Tibial artery (tissue), 4 donors: ENCODE measurements at regions not wholly inside any gene's neighbourhood (a gene's known extent, or its start where the extent isn't known, plus 50 kb on each side); places are given as distances from the start of the nearest gene placed in this dataset.

ENCODE experiments used
- DNase-seq, 2 donors: peaks; one replicate each; pipeline ENCODE4 v3.0.0-alpha.2; 2019
- H3K27ac ChIP-seq, 2 donors: fragments of 200-600 bp; sonication (generic) in 1 of 2; 1 replicate in 1 of 2; 2 replicates in 1 of 2; pipeline ENCODE4 v1.5.1; 2018 to 2019; ENCODE audit warnings: mild to moderate bottlenecking in 1 of 2
- H3K27me3 ChIP-seq, 2 donors: fragments of 200-600 bp; sonication (generic) in 1 of 2; one replicate each; pipeline versions ENCODE4 v1.5.1 to v1.6.0; 2016 to 2019
- H3K36me3 ChIP-seq, 3 donors: fragments of 200-600 bp; sonication (generic) in 2 of 3; one replicate each; pipeline ENCODE4 v1.5.1; 2016 to 2019; ENCODE audit warnings: mild to moderate bottlenecking in 2 of 3
- H3K4me1 ChIP-seq, 4 donors: fragments of 200-600 bp; sonication (generic) in 2 of 4; 1 replicate in 3 of 4; 2 replicates in 1 of 4; pipeline ENCODE4 v1.5.1; 2016 to 2019
- H3K4me3 ChIP-seq, 2 donors: fragments of 200-600 bp; sonication (generic) in 1 of 2; 1 replicate in 1 of 2; 2 replicates in 1 of 2; pipeline ENCODE4 v1.5.1; 2018 to 2019; ENCODE audit warnings: mild to moderate bottlenecking in 2 of 2
- H3K9me3 ChIP-seq, 3 donors: fragments of 200-600 bp; sonication (generic) in 1 of 3; one replicate each; pipeline ENCODE4 v1.5.1; 2016 to 2019
- intact Hi-C: fragments of 100-400 bp; cut with DNase I; formaldehyde crosslinking; loops from one replicate; pipeline ENCODE4 v1.15.0; 2023; ENCODE audit warnings: low total_unique reads
- TF ChIP-seq, protein P1 (sequence below), 2 experiments: fragments of 200-600 bp in 1 of 2; fragments of 450-650 bp in 1 of 2; IDR thresholded peaks; one replicate each; pipeline ENCODE4 v1.5.1; 2017 to 2019; ENCODE audit warnings: antibody characterized with exemption in 2 of 2, mild to moderate bottlenecking in 1 of 2, moderate library complexity in 1 of 2

DNA sequence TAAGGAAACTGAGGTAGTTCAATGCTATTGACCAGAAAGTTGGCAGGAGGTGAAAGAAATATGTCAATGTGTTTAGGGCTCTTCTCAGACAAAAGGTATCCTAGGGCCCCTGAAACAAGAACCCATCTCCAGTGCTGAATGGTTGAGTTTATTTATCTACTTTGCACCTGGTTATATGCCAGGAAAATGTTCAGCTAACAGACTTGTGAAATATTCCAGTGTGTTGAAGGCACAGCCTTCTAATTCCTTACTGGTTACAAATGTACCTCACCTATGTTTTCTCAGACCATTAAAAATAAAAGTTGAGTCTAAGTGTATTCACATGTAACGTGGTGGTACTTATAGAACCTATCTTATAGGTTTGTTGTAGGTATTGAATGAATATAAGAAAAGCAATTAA is 511.7 kb upstream of the SEL1L start:
- intact Hi-C loops, result no loop called here
- DNase-seq, result no peak

DNA sequence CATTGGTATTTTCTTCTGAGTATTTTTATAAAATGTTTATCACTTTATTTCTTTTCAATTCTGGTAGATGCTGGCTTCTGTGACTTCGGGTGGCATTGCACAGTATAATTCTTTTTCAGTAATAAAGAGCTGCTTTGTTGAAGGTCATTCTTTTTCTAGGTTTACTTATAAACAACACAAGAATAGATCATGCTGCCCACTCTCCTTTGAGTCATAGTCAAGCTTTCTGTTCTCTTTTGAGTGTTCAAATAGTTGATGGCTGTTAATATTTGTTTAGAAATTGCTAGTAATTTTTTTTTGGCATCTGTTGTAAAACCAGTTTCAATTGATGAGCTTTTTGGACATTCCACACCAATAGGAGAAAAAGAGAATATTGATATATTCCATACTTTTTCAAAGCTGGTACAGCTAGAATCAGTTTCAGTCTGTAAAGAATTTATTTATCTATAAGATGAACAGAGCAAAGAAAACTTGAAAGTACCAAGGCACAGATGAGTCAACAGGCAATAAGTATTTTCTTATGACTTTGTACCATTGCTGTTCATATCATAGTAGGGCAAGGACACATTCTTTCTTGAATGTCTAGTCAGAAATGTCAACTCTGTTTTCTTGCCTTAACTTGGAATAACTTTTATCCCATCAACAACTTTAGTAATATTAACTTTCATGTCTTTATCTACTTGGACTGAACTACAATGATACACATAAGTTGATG is 513.0 kb upstream of the SEL1L start:
- no peak for DNase-seq
- Histone ChIP-seq H3K9me3 (no peaks in the 10 kb centered on the region), H3K4me3 (no peak overlapping the region), H3K4me1 (no peaks in the 10 kb centered on the region), H3K27me3 (no peaks in the 10 kb centered on the region), H3K36me3 (no peaks in the 10 kb centered on the region), H3K27ac (no peak overlapping the region)
- intact Hi-C loops, result no loop called here
- TF ChIP-seq, protein P1, sequence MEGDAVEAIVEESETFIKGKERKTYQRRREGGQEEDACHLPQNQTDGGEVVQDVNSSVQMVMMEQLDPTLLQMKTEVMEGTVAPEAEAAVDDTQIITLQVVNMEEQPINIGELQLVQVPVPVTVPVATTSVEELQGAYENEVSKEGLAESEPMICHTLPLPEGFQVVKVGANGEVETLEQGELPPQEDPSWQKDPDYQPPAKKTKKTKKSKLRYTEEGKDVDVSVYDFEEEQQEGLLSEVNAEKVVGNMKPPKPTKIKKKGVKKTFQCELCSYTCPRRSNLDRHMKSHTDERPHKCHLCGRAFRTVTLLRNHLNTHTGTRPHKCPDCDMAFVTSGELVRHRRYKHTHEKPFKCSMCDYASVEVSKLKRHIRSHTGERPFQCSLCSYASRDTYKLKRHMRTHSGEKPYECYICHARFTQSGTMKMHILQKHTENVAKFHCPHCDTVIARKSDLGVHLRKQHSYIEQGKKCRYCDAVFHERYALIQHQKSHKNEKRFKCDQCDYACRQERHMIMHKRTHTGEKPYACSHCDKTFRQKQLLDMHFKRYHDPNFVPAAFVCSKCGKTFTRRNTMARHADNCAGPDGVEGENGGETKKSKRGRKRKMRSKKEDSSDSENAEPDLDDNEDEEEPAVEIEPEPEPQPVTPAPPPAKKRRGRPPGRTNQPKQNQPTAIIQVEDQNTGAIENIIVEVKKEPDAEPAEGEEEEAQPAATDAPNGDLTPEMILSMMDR (IDR thresholded peaks at IDR 0.05), result no peak

More for the DNA sequence above, 511.7 kb upstream of the SEL1L start:
- H3K4me1 ChIP-seq, result no peaks in the 10 kb centered on the region
- no peaks in the 10 kb centered on the region for H3K9me3 ChIP-seq
- no peak overlapping the region for H3K4me3 ChIP-seq
- no peaks in the 10 kb centered on the region for H3K27me3 ChIP-seq
- no peak overlapping the region for H3K27ac ChIP-seq
- H3K36me3 ChIP-seq, result no peaks in the 10 kb centered on the region
- TF ChIP-seq, protein P1 (IDR thresholded peaks at IDR 0.05), result no peak

DNA sequence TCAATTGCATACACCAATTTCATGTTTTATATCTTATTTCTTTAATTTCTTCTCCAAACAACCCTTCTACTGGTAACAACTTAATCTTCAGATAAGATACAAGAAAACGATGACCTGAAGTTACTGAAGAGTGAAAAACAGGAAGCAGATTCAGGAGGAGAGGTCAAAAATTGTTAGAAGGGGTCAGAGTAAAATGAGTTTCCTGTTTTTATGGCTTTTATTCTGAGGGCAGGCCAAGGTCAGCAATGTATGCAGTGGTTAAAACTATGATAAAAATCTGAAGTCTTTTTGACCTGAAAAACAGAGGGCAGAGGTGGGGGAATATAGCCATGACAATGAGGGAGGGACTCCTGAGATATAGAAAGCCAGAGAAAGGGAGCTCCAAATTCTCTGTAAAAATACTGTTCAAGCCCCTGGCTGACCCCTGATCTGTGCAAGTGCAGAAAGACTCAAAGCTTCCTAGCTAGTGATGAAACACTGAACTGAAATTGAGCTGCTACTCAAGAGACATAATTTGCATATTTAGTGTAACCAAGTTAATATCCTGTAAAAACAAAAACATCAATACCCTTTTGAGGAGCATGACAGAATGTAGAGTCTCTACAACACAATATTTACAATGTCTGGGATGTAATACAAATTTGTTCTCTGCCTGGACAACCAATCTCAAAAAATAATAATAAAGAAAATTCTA is 514.3 kb upstream of the SEL1L start:
- intact Hi-C loops, result no loop called here
- no peak for DNase-seq
- H3K27ac ChIP-seq, result no peak overlapping the region

DNA sequence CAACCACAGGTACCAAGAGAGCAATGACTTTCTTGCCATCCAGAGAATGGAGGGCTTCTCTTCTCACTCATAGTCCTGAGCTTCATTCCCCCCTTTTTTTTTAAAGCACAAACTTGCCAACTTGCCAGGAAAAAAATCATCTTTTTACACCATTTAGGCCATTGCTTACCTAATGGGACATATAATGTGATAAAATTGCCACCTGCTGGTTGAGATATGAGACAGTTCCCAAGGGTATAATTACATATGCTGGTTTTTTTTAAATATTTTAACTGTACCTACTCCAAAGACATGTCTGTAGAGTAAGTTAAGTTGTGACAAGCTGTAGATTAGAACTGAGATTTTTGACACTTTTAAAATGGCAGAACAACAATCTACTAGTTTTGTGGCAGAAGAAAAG is 519.1 kb upstream of the SEL1L start:
- Histone ChIP-seq H3K4me3 (no peak overlapping the region), H3K27ac (no peak overlapping the region), H3K36me3 (no peaks in the 10 kb centered on the region), H3K27me3 (no peaks in the 10 kb centered on the region), H3K9me3 (no peaks in the 10 kb centered on the region), H3K4me1 (no peaks in the 10 kb centered on the region)
- DNase-seq, result no peak
- intact Hi-C loops, result no loop called here
- TF ChIP-seq, protein P1 (IDR thresholded peaks at IDR 0.05), result no peak

More for the DNA sequence above, 514.3 kb upstream of the SEL1L start:
- H3K36me3 ChIP-seq, result no peaks in the 10 kb centered on the region
- no peak overlapping the region for H3K4me3 ChIP-seq
- no peaks in the 10 kb centered on the region for H3K9me3 ChIP-seq
- no peaks in the 10 kb centered on the region for H3K4me1 ChIP-seq
- TF ChIP-seq, protein P1 (IDR thresholded peaks at IDR 0.05), result no peak
- H3K27me3 ChIP-seq, result no peaks in the 10 kb centered on the region

DNA sequence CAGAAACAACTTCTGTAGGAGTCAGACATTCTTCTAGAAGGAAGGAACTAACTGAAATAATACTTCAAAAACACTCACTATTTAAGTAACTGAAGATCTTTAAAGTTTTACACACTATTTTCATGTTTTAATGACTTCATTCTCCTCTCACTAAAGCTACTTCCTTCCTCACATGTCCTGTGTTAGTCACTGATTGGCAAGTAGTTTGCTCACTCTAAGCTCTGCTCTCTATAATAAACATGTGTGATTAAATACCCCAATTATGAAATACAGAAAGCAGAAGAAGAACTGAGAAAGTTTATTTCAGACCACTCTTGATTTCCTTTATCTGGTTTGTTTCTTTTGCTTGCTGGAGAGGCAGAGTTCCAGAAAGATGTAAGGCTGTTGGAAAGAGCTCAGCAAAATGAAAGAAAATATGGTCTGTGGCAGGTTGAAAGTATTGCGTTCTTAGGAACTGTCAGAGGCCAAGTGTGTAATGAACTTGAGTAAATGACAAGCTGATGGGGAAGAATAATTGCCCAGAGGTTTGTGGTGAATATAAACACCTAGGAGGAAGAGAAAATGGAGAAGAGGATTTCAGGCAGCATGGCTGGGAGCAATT is 522.0 kb upstream of the SEL1L start:
- no peak overlapping the region for H3K27ac ChIP-seq
- no peak for DNase-seq
- H3K4me3 ChIP-seq, result no peak overlapping the region
- H3K4me1 ChIP-seq, result no peaks in the 10 kb centered on the region
- TF ChIP-seq, protein P1 (IDR thresholded peaks at IDR 0.05), result no peak
- no peaks in the 10 kb centered on the region for H3K9me3 ChIP-seq
- no peaks in the 10 kb centered on the region for H3K27me3 ChIP-seq
- no peaks in the 10 kb centered on the region for H3K36me3 ChIP-seq
- intact Hi-C loops, result no loop called here
